ENCODE measurements at regions not wholly inside any gene's neighbourhood (a gene's known extent, or its start where the extent isn't known, plus 50 kb on each side); places are given as distances from the start of the nearest gene placed in this dataset.

DNA sequence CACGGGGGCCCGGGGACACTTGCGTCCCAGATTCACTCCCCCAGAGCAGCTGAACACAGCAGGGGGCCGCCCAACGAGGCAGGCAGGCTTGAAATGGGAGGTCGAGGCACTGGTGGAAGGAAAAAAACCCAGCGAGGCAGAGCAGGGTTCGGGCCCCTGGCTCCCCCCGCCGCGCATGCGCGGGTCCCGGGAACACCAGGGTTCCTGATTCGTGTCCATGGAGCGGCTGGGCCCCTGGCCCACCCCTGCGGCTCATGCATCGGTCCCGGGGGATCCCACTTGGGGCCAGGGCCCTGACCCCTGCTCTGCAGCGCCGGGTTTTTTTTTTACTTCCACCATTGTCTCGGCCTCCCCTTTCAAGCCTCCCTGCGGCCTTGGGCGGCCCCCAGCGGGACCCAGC, 321.5 kb downstream of the ALG10 start:
- no peak for TF ChIP-seq POLR2AphosphoS5 (IDR thresholded peaks at IDR 0.05)
- Histone ChIP-seq H3K4me3 (no peak overlapping the region), H3K27ac (replicated peaks in 1 of 4) (no peak overlapping the region), H3K4me1 (no peaks in the 10 kb centered on the region), H3K9me3 (peaks cover 0 to 62% (median 33%) of the 10 kb centered on the region in 4 donors), H3K27me3 (peaks cover 0 to 94% (median 0%) of the 10 kb centered on the region in 4 donors), H3K36me3 (no peaks in the 10 kb centered on the region)
- 63% methylated on average over 25 of the region's 25 CpGs for WGBS
- no peak for DNase-seq (ENCODE audit: extremely low spot score)
- intact Hi-C loops (cut with DNase I), result no loop called here

- 69% methylated on average over 21 of the region's 37 CpGs for WGBS
- Histone ChIP-seq H3K4me1 (no peaks in the 10 kb centered on the region), H3K27me3 (peaks cover 0 to 91% (median 0%) of the 10 kb centered on the region in 4 donors), H3K36me3 (no peaks in the 10 kb centered on the region), H3K4me3 (no peak overlapping the region), H3K27ac (replicated peaks in 1 of 4) (no peak overlapping the region), H3K9me3 (peaks cover 0 to 65% (median 36%) of the 10 kb centered on the region in 4 donors)
- DNase-seq (ENCODE audit: extremely low spot score), result no peak
- intact Hi-C loops (cut with DNase I), result no loop called here
- TF ChIP-seq CTCF (IDR thresholded peaks at IDR 0.05) (no peak), POLR2AphosphoS5 (IDR thresholded peaks at IDR 0.05) (no peak), EP300 (IDR thresholded peaks at IDR 0.05) (no peak), POLR2A (IDR thresholded peaks at IDR 0.05; ENCODE audit: low read depth) (no peak)
These were observed 322.7 kb downstream of the ALG10 start for GRCh38 chr12:34344851-34345522.

GRCh38 chr12:34345801-34346200, 323.5 kb downstream of the ALG10 start:
- Histone ChIP-seq H3K4me3 (no peak overlapping the region), H3K36me3 (no peaks in the 10 kb centered on the region), H3K9me3 (peaks cover 0 to 63% (median 37%) of the 10 kb centered on the region in 4 donors), H3K27me3 (peaks cover 0 to 91% (median 1%) of the 10 kb centered on the region in 4 donors), H3K27ac (replicated peaks in 1 of 4) (no peak overlapping the region), H3K4me1 (no peaks in the 10 kb centered on the region)
- intact Hi-C loops (cut with DNase I), result no loop called here
- DNase-seq (ENCODE audit: extremely low spot score), result no peak
- no peak for TF ChIP-seq POLR2AphosphoS5 (IDR thresholded peaks at IDR 0.05)
- TF ChIP-seq POLR2A (IDR thresholded peaks at IDR 0.05; ENCODE audit: low read depth), result no peak
- TF ChIP-seq CTCF (IDR thresholded peaks at IDR 0.05), result no peak
- no peak for TF ChIP-seq EP300 (IDR thresholded peaks at IDR 0.05)
- 57% methylated on average over 14 of the region's 31 CpGs for WGBS

GRCh38 chr12:34346372-34347034, 324.2 kb downstream of the ALG10 start:
- no peak overlapping the region for H3K27ac ChIP-seq (replicated peaks in 1 of 4)
- WGBS, result 53% methylated on average over 39 of the region's 39 CpGs
- peaks cover 0 to 91% (median 1%) of the 10 kb centered on the region in 4 donors for H3K27me3 ChIP-seq
- DNase-seq (ENCODE audit: extremely low spot score), result no peak
- intact Hi-C loops (cut with DNase I), result no loop called here
- no peaks in the 10 kb centered on the region for H3K4me1 ChIP-seq
- H3K4me3 ChIP-seq, result no peak overlapping the region
- H3K9me3 ChIP-seq, result peaks cover 0 to 57% (median 34%) of the 10 kb centered on the region in 4 donors
- no peak for TF ChIP-seq CTCF (IDR thresholded peaks at IDR 0.05)
- TF ChIP-seq POLR2A (IDR thresholded peaks at IDR 0.05; ENCODE audit: low read depth), result no peak
- TF ChIP-seq POLR2AphosphoS5 (IDR thresholded peaks at IDR 0.05), result no peak
- TF ChIP-seq EP300 (IDR thresholded peaks at IDR 0.05), result no peak
- H3K36me3 ChIP-seq, result no peaks in the 10 kb centered on the region

DNA sequence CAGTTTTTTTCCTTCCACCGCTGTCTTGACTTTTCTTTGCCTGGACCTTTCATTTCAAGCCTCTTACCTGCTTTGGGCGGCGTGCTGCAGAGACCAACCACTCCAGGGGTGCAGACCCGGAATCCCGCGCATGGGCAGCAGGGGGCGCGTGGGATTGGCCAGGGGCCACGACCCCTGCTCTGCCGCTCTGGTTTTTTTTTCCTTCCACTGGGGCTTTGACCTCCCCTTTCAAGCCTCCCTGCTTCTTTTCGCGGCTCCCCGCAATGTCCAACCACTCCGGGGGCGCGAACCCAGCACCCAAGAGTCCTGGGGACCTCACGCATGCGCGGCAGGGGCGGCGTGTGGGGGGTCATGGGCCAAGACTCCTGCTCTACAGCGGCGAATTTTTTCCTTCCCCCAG, 325.1 kb downstream of the ALG10 start:
- Histone ChIP-seq H3K4me1 (no peaks in the 10 kb centered on the region), H3K9me3 (peaks cover 0 to 56% (median 30%) of the 10 kb centered on the region in 4 donors), H3K4me3 (no peak overlapping the region), H3K36me3 (no peaks in the 10 kb centered on the region), H3K27ac (replicated peaks in 1 of 4) (no peak overlapping the region), H3K27me3 (peaks cover 0 to 94% (median 4%) of the 10 kb centered on the region in 4 donors)
- intact Hi-C loops (cut with DNase I), result no loop called here
- TF ChIP-seq CTCF (IDR thresholded peaks at IDR 0.05) (no peak), EP300 (IDR thresholded peaks at IDR 0.05) (no peak), POLR2A (IDR thresholded peaks at IDR 0.05; ENCODE audit: low read depth) (no peak), POLR2AphosphoS5 (IDR thresholded peaks at IDR 0.05) (no peak)
- DNase-seq (ENCODE audit: extremely low spot score), result no peak
- WGBS, result 52% methylated on average over 23 of the region's 23 CpGs
